ENCODE measurements at regions not wholly inside any gene's neighbourhood (a gene's known extent, or its start where the extent isn't known, plus 50 kb on each side); places are given as distances from the start of the nearest gene placed in this dataset.

DNA sequence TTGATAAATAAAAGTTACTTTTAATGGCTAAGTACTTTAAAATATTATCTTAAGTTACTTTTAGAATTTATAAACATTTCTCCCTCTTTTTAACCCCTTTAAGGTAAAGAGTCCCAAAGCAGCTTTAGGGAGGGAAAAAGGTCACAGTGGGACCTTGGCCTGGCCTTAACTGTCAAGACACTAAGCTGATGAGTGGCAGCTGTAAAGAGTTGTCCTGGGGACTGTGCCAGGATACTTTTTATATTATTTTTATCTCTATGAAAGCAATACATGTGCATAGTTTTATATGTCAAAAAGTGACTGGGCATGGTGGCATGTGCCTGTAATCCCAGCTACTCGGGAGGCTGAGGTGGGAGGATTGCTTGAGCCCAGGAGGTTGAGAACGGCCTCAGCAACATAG lies 94.2 kb upstream of the RESF1 start (continued):
- no peak for TF ChIP-seq ZNF696 (CRISPR knock-in tag; conservative IDR thresholded peaks at IDR 0.05)
- no peak for TF ChIP-seq JUN (IDR thresholded peaks at IDR 0.05; ENCODE audit: borderline replicate concordance, low read depth, low read length)
- no peak for TF ChIP-seq JUN (CRISPR knock-in tag; IDR thresholded peaks at IDR 0.05; ENCODE audit: borderline replicate concordance)
- no peak for TF ChIP-seq SIRT6 (IDR thresholded peaks at IDR 0.05; ENCODE audit: low read depth, low read length)
- TF ChIP-seq, protein P1, sequence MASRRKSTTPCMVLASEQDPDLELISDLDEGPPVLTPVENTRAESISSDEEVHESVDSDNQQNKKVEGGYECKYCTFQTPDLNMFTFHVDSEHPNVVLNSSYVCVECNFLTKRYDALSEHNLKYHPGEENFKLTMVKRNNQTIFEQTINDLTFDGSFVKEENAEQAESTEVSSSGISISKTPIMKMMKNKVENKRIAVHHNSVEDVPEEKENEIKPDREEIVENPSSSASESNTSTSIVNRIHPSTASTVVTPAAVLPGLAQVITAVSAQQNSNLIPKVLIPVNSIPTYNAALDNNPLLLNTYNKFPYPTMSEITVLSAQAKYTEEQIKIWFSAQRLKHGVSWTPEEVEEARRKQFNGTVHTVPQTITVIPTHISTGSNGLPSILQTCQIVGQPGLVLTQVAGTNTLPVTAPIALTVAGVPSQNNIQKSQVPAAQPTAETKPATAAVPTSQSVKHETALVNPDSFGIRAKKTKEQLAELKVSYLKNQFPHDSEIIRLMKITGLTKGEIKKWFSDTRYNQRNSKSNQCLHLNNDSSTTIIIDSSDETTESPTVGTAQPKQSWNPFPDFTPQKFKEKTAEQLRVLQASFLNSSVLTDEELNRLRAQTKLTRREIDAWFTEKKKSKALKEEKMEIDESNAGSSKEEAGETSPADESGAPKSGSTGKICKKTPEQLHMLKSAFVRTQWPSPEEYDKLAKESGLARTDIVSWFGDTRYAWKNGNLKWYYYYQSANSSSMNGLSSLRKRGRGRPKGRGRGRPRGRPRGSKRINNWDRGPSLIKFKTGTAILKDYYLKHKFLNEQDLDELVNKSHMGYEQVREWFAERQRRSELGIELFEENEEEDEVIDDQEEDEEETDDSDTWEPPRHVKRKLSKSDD (conservative IDR thresholded peaks at IDR 0.05; ENCODE audit: low read length), result no peak

DNA sequence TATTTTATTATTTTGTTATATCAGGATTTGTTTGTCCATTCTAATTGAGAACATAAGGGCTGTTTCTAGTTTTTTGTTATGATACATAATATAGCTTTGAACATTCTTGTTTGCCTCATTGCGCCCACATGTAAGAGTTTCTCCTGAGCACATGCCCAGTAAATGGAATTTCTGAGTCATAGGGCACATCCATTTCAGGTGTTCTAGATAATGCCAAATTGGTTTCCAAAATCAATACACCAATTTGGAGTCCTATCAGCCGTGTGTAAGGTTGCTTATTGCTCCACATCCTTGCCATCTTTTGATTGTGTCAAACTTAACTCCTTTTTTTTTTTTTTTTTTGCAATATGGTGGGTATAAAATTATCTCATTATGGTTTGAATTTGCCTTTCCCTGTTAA lies 97.9 kb upstream of the RESF1 start:
- no peaks in the 10 kb centered on the region for H4K20me1 ChIP-seq (replicated peaks; ENCODE audit: control insufficient read depth, insufficient read depth, low read length)
- FAIRE-seq, result no peak
- no peaks in the 10 kb centered on the region for H3K36me3 ChIP-seq (ENCODE audit: control insufficient read depth, insufficient read depth, low read length)
- 66% methylated on average over 2 of the region's 2 CpGs for WGBS (ENCODE audit: insufficient coverage, low coverage, missing lambda C conversion rate)
- ChIA-PET CTCF (ENCODE audit: low intra/inter-chr PET ratio) (no interaction called here), POLR2A (no interaction called here)
- no peak overlapping the region for H2AFZ ChIP-seq (ENCODE audit: low read depth, low read length)
- H3K9ac ChIP-seq (ENCODE audit: insufficient read depth in 1 of 2, low read depth in 2 of 2, low read length in 2 of 2), result no peak overlapping the region
- no peak for DNase-seq (ENCODE audit: extremely low read depth in 1 of 4, low spot score in 3 of 4)
- no peaks in the 10 kb centered on the region for H3K79me2 ChIP-seq (ENCODE audit: control insufficient read depth, insufficient read depth, low read length)
- H3K27ac ChIP-seq (ENCODE audit: extremely low read depth, low read depth, low read length), result no peak overlapping the region
- no TSS peak for BruUV-seq (replicated peaks)
- no peak overlapping the region for H3K4me2 ChIP-seq (ENCODE audit: insufficient read depth, low read length)
- no peaks in the 10 kb centered on the region for H3K9me1 ChIP-seq (ENCODE audit: control insufficient read depth, insufficient read depth, low read length)
- H3K27me3 ChIP-seq (ENCODE audit: control insufficient read depth in 2 of 2, insufficient read depth in 2 of 2, low read length in 2 of 2), result no peaks in the 10 kb centered on the region
- ATAC-seq, result no peak
- H3K9me3 ChIP-seq (replicated peaks; ENCODE audit: control insufficient read depth, insufficient read depth, low read depth, low read length), result peaks cover 3% of the 10 kb centered on the region
- intact Hi-C loops (cut with micrococcal nuclease) (no loop called here), in situ Hi-C loops (cut with MboI) (no loop called here)
- no peaks in the 10 kb centered on the region for H3K4me1 ChIP-seq (replicated peaks in 1 of 2; ENCODE audit: control insufficient read depth in 2 of 2, insufficient read depth in 2 of 2, low read length in 2 of 2)
- no peak for TF ChIP-seq TEAD2 (tag; IDR thresholded peaks at IDR 0.05)
- TF ChIP-seq SMARCC2 (IDR thresholded peaks at IDR 0.05; ENCODE audit: low read depth), result no peak
- TF ChIP-seq ZNF124 (CRISPR knock-in tag; IDR thresholded peaks at IDR 0.05), result no peak
- no peak for TF ChIP-seq TGIF2 (CRISPR knock-in tag; IDR thresholded peaks at IDR 0.05)
- TF ChIP-seq TRIM24 (IDR thresholded peaks at IDR 0.05), result no peak
- no peak for TF ChIP-seq ZNF79 (CRISPR knock-in tag; IDR thresholded peaks at IDR 0.05; ENCODE audit: low read depth)
- no peak for TF ChIP-seq GTF2E2 (tag; IDR thresholded peaks at IDR 0.05)
- no peak for TF ChIP-seq ILF3 (IDR thresholded peaks at IDR 0.05; ENCODE audit: borderline replicate concordance)
- TF ChIP-seq, protein P2, sequence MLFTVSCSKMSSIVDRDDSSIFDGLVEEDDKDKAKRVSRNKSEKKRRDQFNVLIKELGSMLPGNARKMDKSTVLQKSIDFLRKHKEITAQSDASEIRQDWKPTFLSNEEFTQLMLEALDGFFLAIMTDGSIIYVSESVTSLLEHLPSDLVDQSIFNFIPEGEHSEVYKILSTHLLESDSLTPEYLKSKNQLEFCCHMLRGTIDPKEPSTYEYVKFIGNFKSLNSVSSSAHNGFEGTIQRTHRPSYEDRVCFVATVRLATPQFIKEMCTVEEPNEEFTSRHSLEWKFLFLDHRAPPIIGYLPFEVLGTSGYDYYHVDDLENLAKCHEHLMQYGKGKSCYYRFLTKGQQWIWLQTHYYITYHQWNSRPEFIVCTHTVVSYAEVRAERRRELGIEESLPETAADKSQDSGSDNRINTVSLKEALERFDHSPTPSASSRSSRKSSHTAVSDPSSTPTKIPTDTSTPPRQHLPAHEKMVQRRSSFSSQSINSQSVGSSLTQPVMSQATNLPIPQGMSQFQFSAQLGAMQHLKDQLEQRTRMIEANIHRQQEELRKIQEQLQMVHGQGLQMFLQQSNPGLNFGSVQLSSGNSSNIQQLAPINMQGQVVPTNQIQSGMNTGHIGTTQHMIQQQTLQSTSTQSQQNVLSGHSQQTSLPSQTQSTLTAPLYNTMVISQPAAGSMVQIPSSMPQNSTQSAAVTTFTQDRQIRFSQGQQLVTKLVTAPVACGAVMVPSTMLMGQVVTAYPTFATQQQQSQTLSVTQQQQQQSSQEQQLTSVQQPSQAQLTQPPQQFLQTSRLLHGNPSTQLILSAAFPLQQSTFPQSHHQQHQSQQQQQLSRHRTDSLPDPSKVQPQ (CRISPR knock-in tag; IDR thresholded peaks at IDR 0.05; ENCODE audit: borderline replicate concordance), result no peak
- TF ChIP-seq SIX5 (IDR thresholded peaks at IDR 0.05; ENCODE audit: borderline replicate concordance in 1 of 2, insufficient read depth in 1 of 2, low read depth in 1 of 2, low read length in 2 of 2), result no peak
- no peak overlapping the region for H3K4me3 ChIP-seq

Data from K562 (cell line).